Sigmoid colon (tissue), 4 donors: ENCODE measurements at regions not wholly inside any gene's neighbourhood (a gene's known extent, or its start where the extent isn't known, plus 50 kb on each side); places are given as distances from the start of the nearest gene placed in this dataset.

Source experiments
- CTCF ChIP-seq, 4 experiments: fragments of 450-650 bp in 3 of 4; fragments of 200-600 bp in 1 of 4; IDR thresholded peaks; one replicate each; pipeline ENCODE4 v1.5.1; 2016 to 2019; ENCODE audit warnings: antibody characterized with exemption in 4 of 4, mild to moderate bottlenecking in 3 of 4, moderate library complexity in 2 of 4
- POLR2AphosphoS5 ChIP-seq, 4 donors: sonication (generic); formaldehyde crosslinking; IDR thresholded peaks; one replicate each; pipeline ENCODE4 v1.6.1; 2017; ENCODE audit warnings: antibody characterized with exemption in 4 of 4

GRCh38 chr2:220821683-220822082 is 750.4 kb downstream of the EPHA4 start:
- TF ChIP-seq POLR2AphosphoS5 (IDR thresholded peaks at IDR 0.05) = no peak
- no peak for TF ChIP-seq CTCF (IDR thresholded peaks at IDR 0.05)
